ENCODE measurements at regions not wholly inside any gene's neighbourhood (a gene's known extent, or its start where the extent isn't known, plus 50 kb on each side); places are given as distances from the start of the nearest gene placed in this dataset.

DNA sequence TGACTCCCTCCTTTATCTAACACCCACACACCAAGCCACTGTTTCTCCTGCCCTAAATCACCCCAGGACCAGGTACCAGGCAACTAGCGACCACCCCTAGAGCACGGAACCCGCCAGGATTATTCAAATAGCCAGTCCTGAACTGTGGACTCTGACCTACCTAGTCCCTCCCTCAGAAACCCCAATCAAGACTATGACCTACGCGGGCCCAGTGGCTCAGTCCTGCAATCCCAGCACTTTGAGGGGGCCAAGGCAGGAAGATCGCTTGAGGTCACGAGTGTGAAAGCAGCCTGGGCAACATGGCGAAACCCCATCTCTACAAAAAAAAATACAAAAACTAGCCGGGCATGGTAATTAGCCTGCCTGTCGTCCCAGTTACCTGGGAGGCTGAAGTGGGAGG lies 232.8 kb upstream of the FOXK1 start:
- TF ChIP-seq, protein P1, sequence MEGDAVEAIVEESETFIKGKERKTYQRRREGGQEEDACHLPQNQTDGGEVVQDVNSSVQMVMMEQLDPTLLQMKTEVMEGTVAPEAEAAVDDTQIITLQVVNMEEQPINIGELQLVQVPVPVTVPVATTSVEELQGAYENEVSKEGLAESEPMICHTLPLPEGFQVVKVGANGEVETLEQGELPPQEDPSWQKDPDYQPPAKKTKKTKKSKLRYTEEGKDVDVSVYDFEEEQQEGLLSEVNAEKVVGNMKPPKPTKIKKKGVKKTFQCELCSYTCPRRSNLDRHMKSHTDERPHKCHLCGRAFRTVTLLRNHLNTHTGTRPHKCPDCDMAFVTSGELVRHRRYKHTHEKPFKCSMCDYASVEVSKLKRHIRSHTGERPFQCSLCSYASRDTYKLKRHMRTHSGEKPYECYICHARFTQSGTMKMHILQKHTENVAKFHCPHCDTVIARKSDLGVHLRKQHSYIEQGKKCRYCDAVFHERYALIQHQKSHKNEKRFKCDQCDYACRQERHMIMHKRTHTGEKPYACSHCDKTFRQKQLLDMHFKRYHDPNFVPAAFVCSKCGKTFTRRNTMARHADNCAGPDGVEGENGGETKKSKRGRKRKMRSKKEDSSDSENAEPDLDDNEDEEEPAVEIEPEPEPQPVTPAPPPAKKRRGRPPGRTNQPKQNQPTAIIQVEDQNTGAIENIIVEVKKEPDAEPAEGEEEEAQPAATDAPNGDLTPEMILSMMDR (conservative IDR thresholded peaks at IDR 0.05; ENCODE audit: low read length), result no peak
- no peak for TF ChIP-seq EZH2phosphoT487 (IDR thresholded peaks at IDR 0.05; ENCODE audit: borderline replicate concordance)

Data from Loucy (cell line).